SU-DHL-6 (cell line): ENCODE measurements at regions not wholly inside any gene's neighbourhood (a gene's known extent, or its start where the extent isn't known, plus 50 kb on each side); places are given as distances from the start of the nearest gene placed in this dataset.
"Not testable (repeated sequence)": the region's sequence is repeated elsewhere in the genome, so short reads cannot be mapped to it uniquely, and the experiment has no call there.

ENCODE experiments used
- H2AFZ ChIP-seq: fragments of 200-600 bp; sonication (generic); 2 replicates; pipeline ENCODE4 v1.6.1; 2014; ENCODE audit warnings: low read depth, mild to moderate bottlenecking, moderate library complexity, mixed read lengths, antibody characterized with exemption, low read length; ENCODE audit not compliant: severe bottlenecking
- H3F3A ChIP-seq: fragments of 200-600 bp; shearing (Covaris generic); 2 replicates; pipeline ENCODE4 v1.6.0; 2016; ENCODE audit warnings: antibody characterized with exemption, mild to moderate bottlenecking; ENCODE audit not compliant: insufficient read depth
- H3K27ac ChIP-seq: fragments of 200-600 bp; sonication (generic); 2 replicates; pipeline ENCODE4 v1.5.1; 2016; ENCODE audit warnings: low read depth, mild to moderate bottlenecking, low read length, moderate library complexity, mixed read lengths
- H3K27me3 ChIP-seq: fragments of 200-600 bp; sonication (generic), shearing (Covaris generic); 2 replicates; pipeline ENCODE4 v1.6.0; 2014; ENCODE audit warnings: mild to moderate bottlenecking, low read length
- H3K36me3 ChIP-seq: fragments of 200-600 bp; sonication (generic); 2 replicates; pipeline ENCODE4 v1.6.1; 2014; ENCODE audit warnings: mild to moderate bottlenecking, low read length, mixed read lengths
- H3K4me2 ChIP-seq: fragments of 300-600, 200-600 bp; shearing (Covaris generic), sonication (generic); 2 replicates; pipeline ENCODE4 v1.6.0; 2014; ENCODE audit warnings: low read length, low read depth, mild to moderate bottlenecking; ENCODE audit not compliant: poor library complexity, severe bottlenecking
- H3K4me3 ChIP-seq: fragments of 200-600 bp; sonication (generic); 2 replicates; pipeline ENCODE4 v1.5.1; 2014; ENCODE audit warnings: antibody characterized with exemption, low read length, mild to moderate bottlenecking, mixed read lengths; ENCODE audit not compliant: insufficient read depth, poor library complexity, severe bottlenecking
- H3K79me2 ChIP-seq: fragments of 200-600 bp; sonication (generic); 2 replicates; pipeline ENCODE4 v1.6.1; 2014; ENCODE audit warnings: mild to moderate bottlenecking, low read length, moderate library complexity; ENCODE audit not compliant: insufficient read depth
- H3K9ac ChIP-seq: fragments of 200-600 bp; sonication (generic); 2 replicates; pipeline ENCODE4 v1.7.0; 2014; ENCODE audit warnings: mild to moderate bottlenecking, low read length
- H3K9me2 ChIP-seq: fragments of 200-600 bp; sonication (generic); replicated peaks from 2 replicates; pipeline ENCODE4 v1.6.1; 2014; ENCODE audit warnings: low read length; ENCODE audit not compliant: insufficient read depth
- H3K9me3 ChIP-seq: fragments of 200-600 bp; sonication (generic); 2 replicates; pipeline ENCODE4 v1.6.1; 2014; ENCODE audit warnings: low read length, mixed read lengths; ENCODE audit not compliant: insufficient read depth
- H4K20me1 ChIP-seq: fragments of 200-600 bp; sonication (generic); 2 replicates; pipeline ENCODE4 v1.6.1; 2014; ENCODE audit warnings: low read depth, mild to moderate bottlenecking, antibody characterized with exemption, low read length, moderate library complexity, mixed read lengths
- CTCF ChIP-seq: fragments of 200-600 bp; sonication (generic); IDR thresholded peaks from one replicate; pipeline ENCODE4 v1.5.1; 2017; ENCODE audit warnings: antibody characterized with exemption, mild to moderate bottlenecking, low read length, moderate library complexity; ENCODE audit not compliant: insufficient read depth, poor library complexity, severe bottlenecking
- EZH2phosphoT487 ChIP-seq: fragments of 200-600 bp; sonication (generic), shearing (Covaris generic); conservative IDR thresholded peaks from 2 replicates; pipeline ENCODE4 v1.6.1; 2018; ENCODE audit warnings: mild to moderate bottlenecking, antibody characterized with exemption, low read length, moderate library complexity, mixed read lengths

- H3K4me2 ChIP-seq = no peak overlapping the region
- H3K27me3 ChIP-seq = no peaks in the 10 kb centered on the region
- no peak overlapping the region for H2AFZ ChIP-seq
- no peaks in the 10 kb centered on the region for H4K20me1 ChIP-seq
- no peak for TF ChIP-seq EZH2phosphoT487
- no peak for TF ChIP-seq CTCF
- H3K9me2 ChIP-seq = no peaks in the 10 kb centered on the region
- no peaks in the 10 kb centered on the region for H3K79me2 ChIP-seq
- H3K9ac ChIP-seq = no peak overlapping the region
- no peaks in the 10 kb centered on the region for H3K9me3 ChIP-seq
- H3K4me3 ChIP-seq = no peak overlapping the region
- H3K36me3 ChIP-seq = no peaks in the 10 kb centered on the region
- H3F3A ChIP-seq = no peaks in the 10 kb centered on the region
- no peak overlapping the region for H3K27ac ChIP-seq
These were observed 2229.4 kb upstream of the AGA start for GRCh38 chr4:179671609-179672008.

DNA sequence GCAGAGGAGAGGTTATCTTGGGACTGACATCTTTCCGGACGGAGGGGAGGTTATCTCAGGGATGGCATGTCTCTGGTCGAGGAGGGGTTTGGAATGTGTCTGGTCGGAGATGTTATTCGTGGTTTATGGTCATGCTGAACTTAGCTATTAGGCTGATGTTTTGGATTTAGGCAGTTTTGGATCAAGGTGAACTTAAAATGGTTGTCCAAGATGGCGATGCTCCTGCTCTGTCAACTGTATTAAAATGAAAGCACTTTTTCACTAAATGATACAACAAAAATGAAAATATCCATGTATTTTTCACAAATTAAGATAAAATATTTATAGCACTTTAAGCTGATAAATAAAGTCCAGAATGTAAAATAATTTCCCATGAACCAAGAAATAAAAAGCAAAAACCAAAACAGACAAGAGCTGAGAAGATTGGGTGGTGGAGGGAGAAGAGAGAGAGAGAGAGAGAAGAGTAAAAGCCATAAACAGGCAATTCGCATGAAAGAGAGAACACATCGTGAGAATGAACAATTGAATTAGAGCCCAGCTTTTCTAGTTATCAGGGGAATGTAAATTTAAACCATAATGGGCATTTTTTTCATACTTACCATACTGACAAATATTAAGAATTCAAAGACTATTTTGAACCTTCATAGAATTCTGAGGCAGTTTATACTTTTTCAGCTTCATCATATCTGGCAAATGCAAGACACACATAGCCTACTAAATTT is 2236.0 kb upstream of the AGA start:
- no peaks in the 10 kb centered on the region for H3K27me3 ChIP-seq
- H3K79me2 ChIP-seq = no peaks in the 10 kb centered on the region
- no peak overlapping the region for H3K9ac ChIP-seq
- 0 out of 2 replicates have a peak, but pooled peaks cover 4% of the 10 kb centered on the region for H3K9me3 ChIP-seq
- no peak overlapping the region for H2AFZ ChIP-seq
- no peaks in the 10 kb centered on the region for H3F3A ChIP-seq
- no peak overlapping the region for H3K4me2 ChIP-seq
- H3K36me3 ChIP-seq = no peaks in the 10 kb centered on the region
- H4K20me1 ChIP-seq = no peaks in the 10 kb centered on the region
- no peak overlapping the region for H3K27ac ChIP-seq
- H3K9me2 ChIP-seq = no peaks in the 10 kb centered on the region
- no peak overlapping the region for H3K4me3 ChIP-seq
- TF ChIP-seq CTCF = no peak
- TF ChIP-seq EZH2phosphoT487 = no peak

- H3K4me3 ChIP-seq, H3K9me3 ChIP-seq, H3K4me2 ChIP-seq, H2AFZ ChIP-seq, H3K36me3 ChIP-seq, H4K20me1 ChIP-seq, H3K27me3 ChIP-seq, H3K79me2 ChIP-seq, H3F3A ChIP-seq, H3K9me2 ChIP-seq, H3K9ac ChIP-seq, H3K27ac ChIP-seq: not testable (repeated sequence)
These were observed 2241.4 kb upstream of the AGA start for GRCh38 chr4:179683661-179684060.

DNA sequence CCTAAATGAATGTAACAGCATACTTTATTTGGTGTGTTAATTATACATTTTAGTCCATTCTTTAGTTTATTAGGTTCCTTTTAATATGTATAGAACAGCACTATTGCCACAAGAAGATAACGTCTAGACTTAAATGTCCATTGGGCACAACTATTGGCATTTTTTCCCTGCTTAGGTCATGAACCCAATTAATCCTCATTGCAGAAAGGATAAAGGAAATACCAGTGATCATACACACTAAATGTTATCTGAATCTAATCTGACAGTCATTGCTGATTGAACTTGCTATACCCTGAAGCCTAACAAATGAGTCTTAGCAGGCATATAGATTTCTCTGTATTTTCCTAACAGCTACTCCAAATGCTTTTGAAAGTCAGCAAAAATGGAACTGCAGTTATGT is 2250.0 kb upstream of the AGA start:
- Histone ChIP-seq H3K9me3 (no peaks in the 10 kb centered on the region), H3F3A (no peaks in the 10 kb centered on the region), H3K79me2 (no peaks in the 10 kb centered on the region), H2AFZ (no peak overlapping the region), H3K4me3 (no peak overlapping the region), H3K27me3 (no peaks in the 10 kb centered on the region), H4K20me1 (no peaks in the 10 kb centered on the region), H3K9ac (no peak overlapping the region), H3K36me3 (no peaks in the 10 kb centered on the region), H3K9me2 (no peaks in the 10 kb centered on the region), H3K4me2 (no peak overlapping the region), H3K27ac (no peak overlapping the region)
- TF ChIP-seq EZH2phosphoT487 (no peak), CTCF (no peak)
